ENCODE measurements at regions not wholly inside any gene's neighbourhood (a gene's known extent, or its start where the extent isn't known, plus 50 kb on each side); places are given as distances from the start of the nearest gene placed in this dataset.

- intact Hi-C loops (cut with DNase I) = no loop called here
- 55 to 63% (median 58%) methylated on average over 9 of the region's 9 CpGs for WGBS, 3 donors
- no peak overlapping the region for H3K27ac ChIP-seq
- H3K27me3 ChIP-seq = no peaks in the 10 kb centered on the region
- H3K4me3 ChIP-seq = no peak overlapping the region
- TF ChIP-seq EP300 (IDR thresholded peaks at IDR 0.05) = no peak
- no peak for TF ChIP-seq POLR2A (IDR thresholded peaks at IDR 0.05)
- no peak for TF ChIP-seq CTCF (IDR thresholded peaks at IDR 0.05)
- DNase-seq = no peak
- H3K4me1 ChIP-seq (ENCODE audit: insufficient read depth) = no peaks in the 10 kb centered on the region
- H3K9me3 ChIP-seq = no peaks in the 10 kb centered on the region
- no peaks in the 10 kb centered on the region for H3K36me3 ChIP-seq
Measured at GRCh38 chr2:22901471-22902179, 483.4 kb upstream of the KLHL29 start.

- Histone ChIP-seq H3K27ac (no peak overlapping the region), H3K4me1 (ENCODE audit: insufficient read depth) (no peaks in the 10 kb centered on the region), H3K4me3 (no peak overlapping the region), H3K9me3 (no peaks in the 10 kb centered on the region), H3K27me3 (no peaks in the 10 kb centered on the region), H3K36me3 (no peaks in the 10 kb centered on the region)
- WGBS, 3 donors = 56 to 58% (median 57%) methylated on average over 5 of the region's 5 CpGs
- no peak for DNase-seq
- intact Hi-C loops (cut with DNase I) = no loop called here
- TF ChIP-seq CTCF (IDR thresholded peaks at IDR 0.05) = no peak
- no peak for TF ChIP-seq POLR2A (IDR thresholded peaks at IDR 0.05)
- no peak for TF ChIP-seq EP300 (IDR thresholded peaks at IDR 0.05)
Measured at GRCh38 chr2:22902180-22902550, 482.8 kb upstream of the KLHL29 start.

- Histone ChIP-seq H3K27me3 (no peaks in the 10 kb centered on the region), H3K4me3 (no peak overlapping the region), H3K4me1 (ENCODE audit: insufficient read depth) (no peaks in the 10 kb centered on the region), H3K9me3 (no peaks in the 10 kb centered on the region), H3K36me3 (no peaks in the 10 kb centered on the region), H3K27ac (no peak overlapping the region)
- intact Hi-C loops (cut with DNase I) = no loop called here
- TF ChIP-seq POLR2A (IDR thresholded peaks at IDR 0.05) = no peak
- 89 to 91% (median 89%) methylated on average over 6 of the region's 6 CpGs for WGBS, 3 donors
- no peak for DNase-seq
Measured at GRCh38 chr2:22902662-22903165, 482.3 kb upstream of the KLHL29 start.

- no peak for DNase-seq
- H3K9me3 ChIP-seq = no peaks in the 10 kb centered on the region
- H3K4me1 ChIP-seq (ENCODE audit: insufficient read depth) = no peaks in the 10 kb centered on the region
- intact Hi-C loops (cut with DNase I) = no loop called here
- TF ChIP-seq CTCF (IDR thresholded peaks at IDR 0.05) = no peak
- no peak for TF ChIP-seq POLR2A (IDR thresholded peaks at IDR 0.05)
- no peak for TF ChIP-seq EP300 (IDR thresholded peaks at IDR 0.05)
- WGBS, 3 donors = 65 to 80% (median 71%) methylated on average over 1 of the region's 1 CpG
- H3K4me3 ChIP-seq = no peak overlapping the region
- no peaks in the 10 kb centered on the region for H3K27me3 ChIP-seq
- no peaks in the 10 kb centered on the region for H3K36me3 ChIP-seq
- no peak overlapping the region for H3K27ac ChIP-seq
Measured at GRCh38 chr2:22903616-22904015, 481.4 kb upstream of the KLHL29 start.

- intact Hi-C loops (cut with DNase I) = no loop called here
- peak in 1 of 5 donors; percentile 33 for DNase-seq
- Histone ChIP-seq H3K4me1 (ENCODE audit: insufficient read depth) (no peaks in the 10 kb centered on the region), H3K9me3 (no peaks in the 10 kb centered on the region), H3K27me3 (no peaks in the 10 kb centered on the region), H3K36me3 (no peaks in the 10 kb centered on the region), H3K27ac (no peak overlapping the region), H3K4me3 (no peak overlapping the region)
- 33 to 43% (median 35%) methylated on average over 6 of the region's 6 CpGs for whole genome bisulfite sequencing, 3 donors
- no peak for TF ChIP-seq EP300 (IDR thresholded peaks at IDR 0.05)
- no peak for TF ChIP-seq CTCF (IDR thresholded peaks at IDR 0.05)
- TF ChIP-seq POLR2A (IDR thresholded peaks at IDR 0.05) = no peak
Measured at GRCh38 chr2:22904126-22904684, 480.8 kb upstream of the KLHL29 start.

Measured in ovary (tissue), 7 donors.